ENCODE measurements at regions not wholly inside any gene's neighbourhood (a gene's known extent, or its start where the extent isn't known, plus 50 kb on each side); places are given as distances from the start of the nearest gene placed in this dataset.
"Not testable (repeated sequence)": the region's sequence is repeated elsewhere in the genome, so short reads cannot be mapped to it uniquely, and the experiment has no call there.

DNA sequence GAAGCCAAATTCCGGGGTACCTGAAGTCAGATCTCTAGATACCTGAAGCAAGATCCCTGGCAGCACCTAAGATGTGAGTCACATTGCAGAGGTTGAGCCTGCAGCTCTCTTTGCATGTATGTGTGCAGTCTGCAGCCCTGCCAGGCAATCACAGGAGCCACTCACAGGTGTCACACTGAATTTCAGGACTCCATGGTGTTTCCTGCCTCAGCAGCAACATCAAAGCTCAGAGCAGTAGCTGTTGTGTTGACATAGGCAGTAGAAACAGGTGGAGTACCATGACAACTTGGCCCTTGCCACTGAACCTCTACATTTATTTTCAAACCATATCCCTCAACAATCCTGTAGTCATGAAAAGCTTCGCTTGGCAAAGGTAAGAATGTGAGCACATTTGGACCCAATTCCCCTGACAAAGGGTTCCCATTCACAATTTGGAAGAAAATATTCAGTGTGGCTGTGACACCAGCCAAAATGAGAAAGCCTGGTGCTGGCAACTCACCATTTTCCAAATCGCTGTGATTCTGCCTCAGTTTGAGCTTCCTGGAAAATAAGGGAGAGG lies 419.8 kb upstream of the NFIA start:
- H3K27ac ChIP-seq: no peak overlapping the region
- TF ChIP-seq, protein P1, sequence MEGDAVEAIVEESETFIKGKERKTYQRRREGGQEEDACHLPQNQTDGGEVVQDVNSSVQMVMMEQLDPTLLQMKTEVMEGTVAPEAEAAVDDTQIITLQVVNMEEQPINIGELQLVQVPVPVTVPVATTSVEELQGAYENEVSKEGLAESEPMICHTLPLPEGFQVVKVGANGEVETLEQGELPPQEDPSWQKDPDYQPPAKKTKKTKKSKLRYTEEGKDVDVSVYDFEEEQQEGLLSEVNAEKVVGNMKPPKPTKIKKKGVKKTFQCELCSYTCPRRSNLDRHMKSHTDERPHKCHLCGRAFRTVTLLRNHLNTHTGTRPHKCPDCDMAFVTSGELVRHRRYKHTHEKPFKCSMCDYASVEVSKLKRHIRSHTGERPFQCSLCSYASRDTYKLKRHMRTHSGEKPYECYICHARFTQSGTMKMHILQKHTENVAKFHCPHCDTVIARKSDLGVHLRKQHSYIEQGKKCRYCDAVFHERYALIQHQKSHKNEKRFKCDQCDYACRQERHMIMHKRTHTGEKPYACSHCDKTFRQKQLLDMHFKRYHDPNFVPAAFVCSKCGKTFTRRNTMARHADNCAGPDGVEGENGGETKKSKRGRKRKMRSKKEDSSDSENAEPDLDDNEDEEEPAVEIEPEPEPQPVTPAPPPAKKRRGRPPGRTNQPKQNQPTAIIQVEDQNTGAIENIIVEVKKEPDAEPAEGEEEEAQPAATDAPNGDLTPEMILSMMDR (IDR thresholded peaks at IDR 0.05): no peak
- H3K4me1 ChIP-seq (ENCODE audit: control insufficient read depth in 1 of 2, insufficient read depth in 1 of 2, low read depth in 1 of 2, low read length in 1 of 2): no peaks in the 10 kb centered on the region
- no peaks in the 10 kb centered on the region for H3K36me3 ChIP-seq
- H3K9me3 ChIP-seq: no peaks in the 10 kb centered on the region
- H3K27me3 ChIP-seq: no peaks in the 10 kb centered on the region
- H3K4me3 ChIP-seq (ENCODE audit: low read depth in 1 of 2, low read length in 1 of 2): no peak overlapping the region

DNA sequence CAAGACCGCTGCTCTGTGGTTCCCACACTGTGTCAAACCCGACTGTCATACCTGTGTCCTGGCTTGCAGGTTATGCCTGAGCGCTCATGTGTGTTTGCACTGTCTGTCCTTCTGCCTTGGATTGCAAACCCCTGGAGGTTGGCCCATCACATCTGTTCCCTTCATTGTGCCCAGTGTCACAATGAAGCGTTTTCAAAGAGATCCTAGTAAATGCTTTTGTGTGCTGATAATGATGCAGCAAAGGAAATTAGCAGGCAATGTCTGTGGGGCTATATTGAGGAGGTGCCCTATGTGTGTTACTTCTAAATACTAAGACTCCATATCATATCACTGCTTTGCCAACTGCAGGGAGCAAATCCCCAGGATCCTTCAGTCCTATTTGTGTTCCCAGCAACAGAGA lies 424.4 kb upstream of the NFIA start:
- no peaks in the 10 kb centered on the region for H3K36me3 ChIP-seq
- no peak overlapping the region for H3K27ac ChIP-seq
- TF ChIP-seq, protein P1 (IDR thresholded peaks at IDR 0.05): no peak
- no peaks in the 10 kb centered on the region for H3K4me1 ChIP-seq (ENCODE audit: control insufficient read depth in 1 of 2, insufficient read depth in 1 of 2, low read depth in 1 of 2, low read length in 1 of 2)
- no peaks in the 10 kb centered on the region for H3K27me3 ChIP-seq
- no peaks in the 10 kb centered on the region for H3K9me3 ChIP-seq
- H3K4me3 ChIP-seq (ENCODE audit: low read depth in 1 of 2, low read length in 1 of 2): no peak overlapping the region

DNA sequence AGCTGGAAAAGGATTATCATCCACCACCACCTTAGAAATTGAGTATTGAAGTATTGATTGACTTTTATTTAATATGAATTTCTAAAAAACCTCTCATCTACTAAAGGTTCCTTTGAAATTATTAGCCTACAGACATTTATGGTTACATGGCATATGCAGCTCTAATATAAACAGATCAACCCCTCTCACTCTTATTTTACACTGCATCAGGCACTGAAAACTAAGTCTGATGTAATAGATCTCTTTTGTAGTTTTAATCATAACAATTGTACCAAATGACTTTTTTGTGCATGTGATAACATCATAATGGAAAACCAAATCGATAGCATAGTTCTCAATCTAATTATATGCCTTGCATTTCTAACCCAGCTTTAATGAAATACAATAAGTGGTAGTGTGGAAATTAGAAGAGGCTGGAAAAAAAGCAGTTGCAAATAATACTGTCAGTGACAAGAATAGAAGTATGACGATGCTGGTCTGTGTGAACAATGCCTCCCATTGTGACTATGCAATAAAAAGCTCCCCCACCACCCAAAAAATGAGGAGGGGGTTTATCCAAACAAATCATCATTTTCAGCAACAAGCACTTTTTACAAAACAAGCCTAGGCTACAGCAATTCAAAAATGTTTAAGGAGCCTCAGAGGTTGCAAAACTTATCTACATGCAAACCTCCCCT lies 426.5 kb upstream of the NFIA start:
- Histone ChIP-seq H3K27ac (no peak overlapping the region), H3K9me3 (no peaks in the 10 kb centered on the region), H3K4me1 (ENCODE audit: control insufficient read depth in 1 of 2, insufficient read depth in 1 of 2, low read depth in 1 of 2, low read length in 1 of 2) (no peaks in the 10 kb centered on the region), H3K36me3 (no peaks in the 10 kb centered on the region), H3K4me3 (ENCODE audit: low read depth in 1 of 2, low read length in 1 of 2) (no peak overlapping the region), H3K27me3 (no peaks in the 10 kb centered on the region)
- TF ChIP-seq, protein P1 (IDR thresholded peaks at IDR 0.05): no peak

DNA sequence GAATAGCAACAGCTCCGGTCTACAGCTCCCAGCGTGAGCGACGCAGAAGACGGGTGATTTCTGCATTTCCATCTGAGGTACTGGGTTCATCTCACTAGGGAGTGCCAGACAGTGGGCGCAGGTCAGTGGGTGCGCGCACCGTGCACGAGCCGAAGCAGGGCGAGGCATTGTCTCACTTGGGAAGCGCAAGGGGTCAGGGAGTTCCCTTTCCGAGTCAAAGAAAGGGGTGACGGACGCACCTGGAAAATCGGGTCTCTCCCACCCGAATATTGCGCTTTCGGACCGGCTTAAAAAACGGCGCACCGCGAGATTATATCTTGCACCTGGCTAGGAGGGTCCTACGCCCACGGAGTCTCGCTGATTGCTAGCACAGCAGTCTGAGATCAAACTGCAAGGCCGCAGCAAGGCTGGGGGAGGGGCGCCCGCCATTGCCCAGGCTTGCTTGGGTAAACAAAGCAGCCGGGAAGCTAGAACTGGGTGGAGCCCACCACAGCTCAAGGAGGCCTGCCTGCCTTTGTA lies 442.3 kb upstream of the NFIA start:
- H3K4me1 ChIP-seq (ENCODE audit: control insufficient read depth in 1 of 2, insufficient read depth in 1 of 2, low read depth in 1 of 2, low read length in 1 of 2); H3K36me3 ChIP-seq; H3K27ac ChIP-seq; H3K9me3 ChIP-seq; H3K4me3 ChIP-seq (ENCODE audit: low read depth in 1 of 2, low read length in 1 of 2); H3K27me3 ChIP-seq: not testable (repeated sequence)

DNA sequence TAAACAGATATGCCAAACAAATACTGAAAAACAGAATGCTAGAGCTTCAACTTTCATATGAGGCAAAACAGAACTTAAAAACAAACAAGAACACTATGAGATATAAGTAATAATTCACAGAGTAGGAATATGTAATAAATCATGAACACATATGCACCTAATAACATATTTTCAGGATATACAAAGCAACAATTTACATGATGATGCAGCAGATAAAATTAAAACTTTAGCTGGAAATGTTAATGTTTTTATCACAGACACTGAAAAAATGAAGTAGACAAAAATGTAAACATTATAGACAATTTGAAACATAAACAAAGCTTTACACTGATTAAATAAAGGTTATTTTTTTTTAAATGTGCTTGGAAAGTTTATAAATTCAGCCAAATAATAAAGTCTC lies 443.1 kb upstream of the NFIA start:
- no peak overlapping the region for H3K27ac ChIP-seq
- no peak overlapping the region for H3K4me3 ChIP-seq (ENCODE audit: low read depth in 1 of 2, low read length in 1 of 2)
- TF ChIP-seq, protein P1 (IDR thresholded peaks at IDR 0.05): no peak
- no peaks in the 10 kb centered on the region for H3K9me3 ChIP-seq
- H3K36me3 ChIP-seq: no peaks in the 10 kb centered on the region
- H3K4me1 ChIP-seq (ENCODE audit: control insufficient read depth in 1 of 2, insufficient read depth in 1 of 2, low read depth in 1 of 2, low read length in 1 of 2): no peaks in the 10 kb centered on the region
- H3K27me3 ChIP-seq: no peaks in the 10 kb centered on the region

DNA sequence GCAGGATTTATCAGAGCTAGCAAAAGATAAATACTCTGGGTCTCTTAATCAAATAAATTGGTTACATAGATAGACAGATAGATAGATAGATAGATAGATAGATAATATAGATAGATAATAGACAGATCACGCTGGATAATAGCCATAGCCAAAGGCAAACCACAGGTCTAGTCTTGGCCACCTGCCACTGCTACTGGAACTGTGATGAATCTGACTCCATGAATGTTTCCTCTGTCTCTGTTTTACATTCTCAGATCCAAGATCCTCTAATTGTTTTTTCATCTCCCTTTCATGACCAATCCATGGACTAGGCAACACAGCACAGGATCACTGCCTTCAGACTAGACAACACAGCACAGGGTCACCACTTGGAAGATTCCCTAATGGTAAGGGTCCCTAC lies 444.7 kb upstream of the NFIA start:
- Histone ChIP-seq H3K36me3 (no peaks in the 10 kb centered on the region), H3K27ac (no peak overlapping the region), H3K4me3 (ENCODE audit: low read depth in 1 of 2, low read length in 1 of 2) (no peak overlapping the region), H3K9me3 (no peaks in the 10 kb centered on the region), H3K27me3 (no peaks in the 10 kb centered on the region), H3K4me1 (ENCODE audit: control insufficient read depth in 1 of 2, insufficient read depth in 1 of 2, low read depth in 1 of 2, low read length in 1 of 2) (no peaks in the 10 kb centered on the region)
- TF ChIP-seq, protein P1 (IDR thresholded peaks at IDR 0.05): no peak
